HG03135 (cell line): ENCODE measurements at regions not wholly inside any gene's neighbourhood (a gene's known extent, or its start where the extent isn't known, plus 50 kb on each side); places are given as distances from the start of the nearest gene placed in this dataset.
"Not testable (repeated sequence)": the region's sequence is repeated elsewhere in the genome, so short reads cannot be mapped to it uniquely, and the experiment has no call there.

Experiments used
- ATAC-seq: cut with Tn5 transposase; IDR thresholded peaks from one replicate; pipeline ENCODE4 v1.9.1; 2021; ENCODE audit warnings: mild to moderate bottlenecking, moderate library complexity; ENCODE audit not compliant: unreplicated experiment

- no peak for ATAC-seq
Measured at GRCh38 chr13:84816567-84817105, 934.4 kb upstream of the SLITRK1 start.

DNA sequence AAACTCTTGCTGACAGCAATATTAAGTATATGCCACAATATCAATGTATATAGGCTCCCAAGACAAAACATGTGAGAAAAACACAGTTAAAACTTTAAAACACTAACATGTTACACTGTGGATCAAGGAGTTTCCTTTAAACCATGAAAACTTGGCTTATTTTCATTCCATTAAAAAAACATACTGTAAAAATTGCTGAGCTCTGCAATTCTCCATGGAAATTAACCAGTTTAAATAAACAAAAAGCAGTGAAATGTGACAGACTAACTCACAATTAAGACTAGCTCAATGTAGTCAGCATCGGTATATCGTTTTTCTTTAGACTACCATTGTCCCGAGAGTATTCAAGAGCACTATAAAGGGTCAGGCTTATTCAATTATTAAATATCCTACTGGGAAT lies 930.5 kb upstream of the SLITRK1 start:
- ATAC-seq, result no peak

- ATAC-seq, result no peak
Measured at GRCh38 chr13:84812078-84812477, 929.8 kb upstream of the SLITRK1 start.

DNA sequence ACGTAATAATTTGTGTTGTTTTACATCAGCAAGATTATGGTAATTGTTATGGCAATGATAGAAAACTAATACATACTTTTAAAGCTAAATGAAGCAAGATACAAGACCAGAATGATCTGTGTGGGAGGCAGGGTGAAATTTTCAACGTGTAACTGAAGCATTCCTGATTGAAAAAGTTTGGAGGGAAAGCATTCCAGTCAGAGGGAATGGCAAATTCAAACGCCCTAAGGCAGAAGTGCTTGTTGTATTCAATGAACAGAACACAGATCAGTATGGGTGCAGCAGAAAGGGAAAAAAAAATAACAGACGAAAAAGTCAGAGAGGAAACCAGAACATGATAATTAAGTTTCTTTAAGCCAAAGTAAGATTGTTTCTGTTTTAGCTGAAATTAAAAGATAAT lies 928.5 kb upstream of the SLITRK1 start:
- no peak for ATAC-seq

- no peak for ATAC-seq
Measured at GRCh38 chr13:84802073-84802472, 919.8 kb upstream of the SLITRK1 start.

DNA sequence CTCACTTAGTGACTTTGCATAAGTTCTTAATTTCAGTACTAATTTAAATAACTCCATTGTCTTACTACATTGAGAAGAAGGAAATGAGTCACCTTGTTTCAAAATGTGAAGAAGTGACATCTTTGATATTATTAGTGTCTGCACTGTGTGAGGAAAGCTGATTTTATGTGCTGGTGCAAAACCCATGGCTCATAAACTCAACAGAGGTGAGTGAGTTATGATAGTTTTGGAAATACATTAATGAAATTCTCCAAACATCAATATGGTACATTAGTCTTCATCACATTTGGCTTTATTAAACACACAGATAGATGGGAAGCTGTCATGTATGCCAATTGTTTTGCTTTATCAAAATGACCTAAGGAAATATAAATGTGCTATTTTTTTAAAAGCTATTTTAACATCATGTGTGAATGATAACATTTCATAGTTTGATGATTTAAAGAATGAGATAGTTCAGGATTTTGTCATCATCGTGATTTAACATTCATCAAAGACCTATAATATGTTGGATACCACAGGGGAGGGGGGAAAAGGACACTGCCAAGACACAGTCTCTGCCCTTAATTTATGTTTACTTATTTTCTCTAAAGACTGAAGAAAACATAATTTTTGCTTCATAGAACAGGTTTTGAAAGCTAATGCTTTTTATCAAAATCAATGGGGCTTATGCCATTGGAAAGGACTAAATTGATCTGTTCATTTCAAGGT lies 902.3 kb upstream of the SLITRK1 start:
- no peak for ATAC-seq

- ATAC-seq, result no peak
Measured at GRCh38 chr13:84777316-84777715, 895.0 kb upstream of the SLITRK1 start.

GRCh38 chr13:84776593-84776992 lies 894.3 kb upstream of the SLITRK1 start:
- ATAC-seq, result no peak

- ATAC-seq, result not testable (repeated sequence)
Measured at GRCh38 chr13:84775920-84776319, 893.6 kb upstream of the SLITRK1 start.

- ATAC-seq, result no peak
Measured at GRCh38 chr13:84774111-84774510, 891.8 kb upstream of the SLITRK1 start.

- no peak for ATAC-seq
Measured at GRCh38 chr13:84760956-84761355, 878.7 kb upstream of the SLITRK1 start.

DNA sequence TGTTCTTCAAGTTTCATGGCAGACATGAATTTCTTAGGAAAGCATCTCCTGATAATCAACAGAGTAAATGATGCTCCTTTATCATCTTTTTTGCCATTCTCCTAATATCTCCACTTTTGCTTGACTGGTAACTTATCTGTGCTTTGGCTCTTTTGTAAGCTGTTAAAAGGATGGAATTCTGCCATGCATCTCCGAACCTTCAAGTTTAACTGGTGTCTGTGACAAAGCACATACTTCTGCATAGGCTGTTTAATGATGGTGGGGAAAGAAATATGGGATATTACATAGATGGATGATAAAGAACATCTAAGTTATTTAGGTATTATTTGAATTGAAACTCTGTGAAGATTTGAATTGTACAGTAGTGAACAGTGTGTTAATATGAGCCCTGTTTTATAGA lies 866.9 kb upstream of the SLITRK1 start:
- ATAC-seq, result no peak

DNA sequence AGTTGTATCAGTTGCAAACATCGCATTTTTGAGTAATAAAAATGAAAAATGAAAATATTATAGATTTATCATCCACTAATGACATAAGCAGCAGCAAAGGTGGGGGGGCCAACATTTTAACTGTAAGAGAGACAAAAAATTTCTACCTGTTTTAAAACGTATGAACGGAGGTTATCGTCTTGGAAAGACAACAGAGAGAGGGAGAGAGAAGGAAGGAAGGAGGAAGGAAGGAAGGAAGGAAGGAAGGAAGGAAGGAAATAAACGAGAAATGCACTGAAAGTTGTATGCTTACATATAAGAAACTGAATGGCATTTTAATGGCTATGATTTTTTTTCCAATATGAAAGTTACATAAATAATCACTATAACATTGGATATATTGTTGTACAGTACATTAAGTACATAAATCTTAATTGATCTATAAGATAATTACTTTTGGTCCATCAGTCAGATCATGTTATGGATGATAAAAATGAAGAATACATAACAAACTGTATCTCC lies 862.8 kb upstream of the SLITRK1 start:
- ATAC-seq, result no peak

GRCh38 chr13:84744203-84744602 lies 861.9 kb upstream of the SLITRK1 start:
- ATAC-seq, result no peak

- no peak for ATAC-seq
Measured at GRCh38 chr13:84741253-84741652, 859.0 kb upstream of the SLITRK1 start.

DNA sequence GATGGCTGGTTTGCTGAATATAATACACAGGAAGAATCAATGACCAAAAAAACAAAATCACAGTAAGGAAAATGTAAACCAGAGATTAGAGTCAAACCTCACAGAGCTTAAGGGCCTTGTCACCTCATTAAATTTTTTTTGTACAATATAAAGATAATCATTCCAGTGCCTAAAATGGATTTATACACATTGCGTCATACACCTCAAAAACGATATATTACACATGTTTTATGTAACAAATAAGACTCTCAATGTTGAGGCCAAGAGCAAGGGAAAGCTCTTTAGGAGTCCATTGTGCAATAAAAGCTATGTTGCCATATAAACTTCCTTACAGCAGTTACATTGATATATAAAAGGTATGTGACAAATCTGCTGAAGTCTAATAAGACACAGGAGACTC lies 856.7 kb upstream of the SLITRK1 start:
- no peak for ATAC-seq

GRCh38 chr13:84737661-84738060 lies 855.4 kb upstream of the SLITRK1 start:
- ATAC-seq, result no peak

DNA sequence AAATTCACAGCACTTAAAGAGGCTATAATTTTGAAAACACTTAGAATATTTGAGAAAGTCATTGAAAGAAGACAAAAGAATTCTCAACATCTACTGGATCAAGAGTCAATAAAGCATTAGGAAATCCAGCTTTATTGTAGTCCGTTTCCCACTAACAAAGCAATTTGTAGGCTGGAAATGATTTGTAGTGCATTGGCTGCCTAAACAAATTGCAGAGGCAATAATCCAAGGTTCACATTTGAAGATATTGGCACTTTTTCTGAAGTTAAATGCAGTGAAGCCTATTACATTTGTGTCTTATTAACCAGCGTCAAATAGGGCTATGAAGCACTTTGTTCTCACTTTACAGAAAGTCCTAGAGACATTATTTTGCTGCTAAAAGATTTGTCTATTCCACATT lies 848.1 kb upstream of the SLITRK1 start:
- no peak for ATAC-seq

- no peak for ATAC-seq
Measured at GRCh38 chr13:84705982-84706710, 823.9 kb upstream of the SLITRK1 start.

GRCh38 chr13:84702174-84702573 lies 819.9 kb upstream of the SLITRK1 start:
- ATAC-seq, result no peak

GRCh38 chr13:84697591-84697990 lies 815.3 kb upstream of the SLITRK1 start:
- ATAC-seq, result not testable (repeated sequence)

- no peak for ATAC-seq
Measured at GRCh38 chr13:84686973-84687372, 804.7 kb upstream of the SLITRK1 start.
